ENCODE measurements at regions not wholly inside any gene's neighbourhood (a gene's known extent, or its start where the extent isn't known, plus 50 kb on each side); places are given as distances from the start of the nearest gene placed in this dataset.
"Not testable (repeated sequence)": the region's sequence is repeated elsewhere in the genome, so short reads cannot be mapped to it uniquely, and the experiment has no call there.

- Histone ChIP-seq H3K9me3 (ENCODE audit: control insufficient read depth, low read length) (no peaks in the 10 kb centered on the region), H3K14ac (ENCODE audit: low read length in 2 of 2) (no peak overlapping the region), H3K27me3 (ENCODE audit: control insufficient read depth in 1 of 2, insufficient read depth in 1 of 2, low read length in 2 of 2) (no peaks in the 10 kb centered on the region), H2BK12ac (ENCODE audit: low read length in 2 of 2) (no peak overlapping the region), H3K4me3 (ENCODE audit: insufficient read depth in 1 of 2, low read depth in 1 of 2, low read length in 2 of 2) (no peak overlapping the region), H3K27ac (ENCODE audit: low read length, poor library complexity, severe bottlenecking) (no peak overlapping the region), H2AFZ (ENCODE audit: low read depth, low read length) (no peak overlapping the region), H3K4me1 (ENCODE audit: control insufficient read depth, insufficient read depth, low read depth, low read length) (no peaks in the 10 kb centered on the region), H3K9ac (ENCODE audit: low read length) (no peak overlapping the region), H2AK5ac (ENCODE audit: low read length, severe bottlenecking) (no peak overlapping the region), H3K4ac (ENCODE audit: low read depth in 1 of 2, low read length in 2 of 2) (no peak overlapping the region), H3K4me2 (ENCODE audit: low read length, poor library complexity, severe bottlenecking) (no peak overlapping the region), H3K23ac (ENCODE audit: low read length in 2 of 2) (no peak overlapping the region), H3K36me3 (ENCODE audit: control insufficient read depth in 1 of 2, insufficient read depth in 2 of 2, low read depth in 1 of 2, low read length in 2 of 2) (no peaks in the 10 kb centered on the region), H4K8ac (ENCODE audit: low read length) (no peak overlapping the region), H3K79me1 (replicated peaks; ENCODE audit: low read length, poor library complexity, severe bottlenecking) (no peaks in the 10 kb centered on the region), H2BK120ac (ENCODE audit: low read depth, low read length) (no peak overlapping the region), H2BK15ac (ENCODE audit: low read depth, poor library complexity, severe bottlenecking) (no peak overlapping the region), H2BK5ac (ENCODE audit: low read depth, low read length, poor library complexity, severe bottlenecking) (no peak overlapping the region), H3K18ac (ENCODE audit: low read depth in 1 of 2, low read length in 2 of 2) (no peak overlapping the region), H4K91ac (ENCODE audit: low read length) (no peak overlapping the region)
- WGBS, result 98% methylated on average over 3 of the region's 3 CpGs
- no peak for DNase-seq
These were observed 121.1 kb upstream of the DUSP10 start for GRCh38 chr1:221862971-221863370.

GRCh38 chr1:221858818-221859611 lies 117.1 kb upstream of the DUSP10 start:
- no peaks in the 10 kb centered on the region for H3K9me3 ChIP-seq (ENCODE audit: control insufficient read depth, low read length)
- no peak overlapping the region for H3K23ac ChIP-seq (ENCODE audit: low read length in 2 of 2)
- no peaks in the 10 kb centered on the region for H3K27me3 ChIP-seq (ENCODE audit: control insufficient read depth in 1 of 2, insufficient read depth in 1 of 2, low read length in 2 of 2)
- peak overlapping the region in 1 of 2 experiments; percentile 31 for H2BK12ac ChIP-seq (ENCODE audit: low read length in 2 of 2)
- no peak overlapping the region for H3K18ac ChIP-seq (ENCODE audit: low read depth in 1 of 2, low read length in 2 of 2)
- no peak overlapping the region for H3K27ac ChIP-seq (ENCODE audit: low read length, poor library complexity, severe bottlenecking)
- no peak overlapping the region for H4K91ac ChIP-seq (ENCODE audit: low read length)
- no peak overlapping the region for H2BK120ac ChIP-seq (ENCODE audit: low read depth, low read length)
- H3K79me1 ChIP-seq (replicated peaks; ENCODE audit: low read length, poor library complexity, severe bottlenecking), result no peaks in the 10 kb centered on the region
- H3K4me1 ChIP-seq (ENCODE audit: control insufficient read depth, insufficient read depth, low read depth, low read length), result no peaks in the 10 kb centered on the region
- H3K9ac ChIP-seq (ENCODE audit: low read length), result no peak overlapping the region
- WGBS, result 98% methylated on average over 3 of the region's 3 CpGs
- H2BK5ac ChIP-seq (ENCODE audit: low read depth, low read length, poor library complexity, severe bottlenecking), result no peak overlapping the region
- no peak overlapping the region for H3K4me2 ChIP-seq (ENCODE audit: low read length, poor library complexity, severe bottlenecking)
- H3K4ac ChIP-seq (ENCODE audit: low read depth in 1 of 2, low read length in 2 of 2), result peak overlapping the region in 1 of 2 experiments; percentile 26
- no peaks in the 10 kb centered on the region for H3K36me3 ChIP-seq (ENCODE audit: control insufficient read depth in 1 of 2, insufficient read depth in 2 of 2, low read depth in 1 of 2, low read length in 2 of 2)
- no peak overlapping the region for H2AK5ac ChIP-seq (ENCODE audit: low read length, severe bottlenecking)
- H3K4me3 ChIP-seq (ENCODE audit: insufficient read depth in 1 of 2, low read depth in 1 of 2, low read length in 2 of 2), result no peak overlapping the region
- peak; percentile 52 for DNase-seq
- no peak overlapping the region for H4K8ac ChIP-seq (ENCODE audit: low read length)
- H2AFZ ChIP-seq (ENCODE audit: low read depth, low read length), result peak overlapping the region; percentile 23
- H3K14ac ChIP-seq (ENCODE audit: low read length in 2 of 2), result no peak overlapping the region
- no peak overlapping the region for H2BK15ac ChIP-seq (ENCODE audit: low read depth, poor library complexity, severe bottlenecking)

- not testable (repeated sequence) for H3K79me1 ChIP-seq (replicated peaks; ENCODE audit: low read length, poor library complexity, severe bottlenecking); H3K4me2 ChIP-seq (ENCODE audit: low read length, poor library complexity, severe bottlenecking); H3K18ac ChIP-seq (ENCODE audit: low read depth in 1 of 2, low read length in 2 of 2); H2AK5ac ChIP-seq (ENCODE audit: low read length, severe bottlenecking); H3K23ac ChIP-seq (ENCODE audit: low read length in 2 of 2); H2BK120ac ChIP-seq (ENCODE audit: low read depth, low read length); H3K4ac ChIP-seq (ENCODE audit: low read depth in 1 of 2, low read length in 2 of 2); H2AFZ ChIP-seq (ENCODE audit: low read depth, low read length); H2BK12ac ChIP-seq (ENCODE audit: low read length in 2 of 2); H2BK5ac ChIP-seq (ENCODE audit: low read depth, low read length, poor library complexity, severe bottlenecking); H3K9ac ChIP-seq (ENCODE audit: low read length); H3K27ac ChIP-seq (ENCODE audit: low read length, poor library complexity, severe bottlenecking); H2BK15ac ChIP-seq (ENCODE audit: low read depth, poor library complexity, severe bottlenecking); H4K8ac ChIP-seq (ENCODE audit: low read length); DNase-seq; H3K4me3 ChIP-seq (ENCODE audit: insufficient read depth in 1 of 2, low read depth in 1 of 2, low read length in 2 of 2); H4K91ac ChIP-seq (ENCODE audit: low read length); H3K4me1 ChIP-seq (ENCODE audit: control insufficient read depth, insufficient read depth, low read depth, low read length); H3K36me3 ChIP-seq (ENCODE audit: control insufficient read depth in 1 of 2, insufficient read depth in 2 of 2, low read depth in 1 of 2, low read length in 2 of 2); H3K9me3 ChIP-seq (ENCODE audit: control insufficient read depth, low read length); H3K27me3 ChIP-seq (ENCODE audit: control insufficient read depth in 1 of 2, insufficient read depth in 1 of 2, low read length in 2 of 2); H3K14ac ChIP-seq (ENCODE audit: low read length in 2 of 2)
- WGBS, result 47% methylated on average over 4 of the region's 4 CpGs
These were observed 115.2 kb upstream of the DUSP10 start for GRCh38 chr1:221857094-221857444.

- Histone ChIP-seq H3K18ac (ENCODE audit: low read depth in 1 of 2, low read length in 2 of 2) (peak overlapping the region in 1 of 2 experiments; percentile 40), H3K36me3 (ENCODE audit: control insufficient read depth in 1 of 2, insufficient read depth in 2 of 2, low read depth in 1 of 2, low read length in 2 of 2) (no peaks in the 10 kb centered on the region), H3K14ac (ENCODE audit: low read length in 2 of 2) (no peak overlapping the region), H2BK15ac (ENCODE audit: low read depth, poor library complexity, severe bottlenecking) (no peak overlapping the region), H3K27me3 (ENCODE audit: control insufficient read depth in 1 of 2, insufficient read depth in 1 of 2, low read length in 2 of 2) (no peaks in the 10 kb centered on the region), H3K4me3 (ENCODE audit: insufficient read depth in 1 of 2, low read depth in 1 of 2, low read length in 2 of 2) (no peak overlapping the region), H3K4ac (ENCODE audit: low read depth in 1 of 2, low read length in 2 of 2) (no peak overlapping the region), H2AK5ac (ENCODE audit: low read length, severe bottlenecking) (no peak overlapping the region), H3K79me1 (replicated peaks; ENCODE audit: low read length, poor library complexity, severe bottlenecking) (no peaks in the 10 kb centered on the region), H3K4me1 (ENCODE audit: control insufficient read depth, insufficient read depth, low read depth, low read length) (no peaks in the 10 kb centered on the region), H2BK120ac (ENCODE audit: low read depth, low read length) (no peak overlapping the region), H2BK5ac (ENCODE audit: low read depth, low read length, poor library complexity, severe bottlenecking) (no peak overlapping the region), H3K27ac (ENCODE audit: low read length, poor library complexity, severe bottlenecking) (no peak overlapping the region), H3K23ac (ENCODE audit: low read length in 2 of 2) (no peak overlapping the region), H4K91ac (ENCODE audit: low read length) (no peak overlapping the region), H3K9me3 (ENCODE audit: control insufficient read depth, low read length) (no peaks in the 10 kb centered on the region), H3K4me2 (ENCODE audit: low read length, poor library complexity, severe bottlenecking) (no peak overlapping the region), H2AFZ (ENCODE audit: low read depth, low read length) (no peak overlapping the region), H4K8ac (ENCODE audit: low read length) (no peak overlapping the region), H2BK12ac (ENCODE audit: low read length in 2 of 2) (no peak overlapping the region), H3K9ac (ENCODE audit: low read length) (no peak overlapping the region)
- peak; percentile 24 for DNase-seq
- WGBS, result 58% methylated on average over 2 of the region's 3 CpGs
These were observed 114.6 kb upstream of the DUSP10 start for GRCh38 chr1:221856228-221857093.

Measured in mesenchymal stem cell (in vitro differentiated cells and primary cell).